Adipose tissue (tissue), 3 donors: ENCODE measurements at regions not wholly inside any gene's neighbourhood (a gene's known extent, or its start where the extent isn't known, plus 50 kb on each side); places are given as distances from the start of the nearest gene placed in this dataset.

Experiments used
- H3K27ac ChIP-seq: one replicate; pipeline ENCODE4 v1.5.1; 2013; ENCODE audit warnings: low read depth, low read length
- WGBS, 3 donors: extraction: QIAGEN DNeasy Blood & Tissue Kit; methylation state at CpG; one replicate each; pipeline ENCODE4 v1.1.7; 2013; 5-methylcytosine and 5-hydroxymethylcytosine counted together
- donor health status: healthy with polysubstance abuse.
- donor health status: Bipolar disorder and iron deficiency.
- donor health status: healthy.

DNA sequence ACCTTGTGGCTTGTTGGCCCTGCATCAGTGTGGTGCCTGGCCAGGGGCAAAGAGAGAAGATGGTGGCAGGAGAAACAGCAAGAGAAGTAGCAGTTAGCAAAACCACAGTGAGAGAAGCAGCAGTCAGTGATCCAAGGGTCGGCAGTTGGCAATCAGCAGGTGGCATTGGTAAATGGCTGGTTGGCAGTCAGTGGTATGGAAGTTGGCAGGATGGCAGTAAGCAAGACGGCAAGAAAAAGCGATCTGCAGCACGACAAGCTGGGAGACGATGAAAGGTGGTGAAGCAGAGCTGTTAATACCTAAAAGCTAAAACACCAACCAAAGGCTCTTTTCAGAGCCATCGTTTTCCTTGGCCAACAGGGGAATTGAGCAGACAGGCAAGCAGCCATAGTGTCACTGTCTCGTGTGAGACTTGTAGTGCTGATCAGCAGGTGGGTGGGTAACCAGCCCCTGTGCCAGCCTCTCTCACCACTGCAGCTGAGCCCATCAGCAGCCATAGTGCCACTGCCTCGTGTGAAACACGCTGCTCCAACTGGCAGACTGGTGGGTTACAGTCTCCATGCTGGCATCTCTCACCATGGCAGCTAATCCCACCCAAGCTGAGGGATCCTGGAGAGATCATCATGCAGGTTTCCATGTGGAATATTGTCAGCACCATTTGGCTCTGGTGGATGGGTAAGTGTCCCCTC, 2078.4 kb downstream of the PCDH7 start:
- 77 to 87% (median 82%) methylated on average over 9 of the region's 9 CpGs for WGBS, 3 donors
- H3K27ac ChIP-seq = no peak overlapping the region

DNA sequence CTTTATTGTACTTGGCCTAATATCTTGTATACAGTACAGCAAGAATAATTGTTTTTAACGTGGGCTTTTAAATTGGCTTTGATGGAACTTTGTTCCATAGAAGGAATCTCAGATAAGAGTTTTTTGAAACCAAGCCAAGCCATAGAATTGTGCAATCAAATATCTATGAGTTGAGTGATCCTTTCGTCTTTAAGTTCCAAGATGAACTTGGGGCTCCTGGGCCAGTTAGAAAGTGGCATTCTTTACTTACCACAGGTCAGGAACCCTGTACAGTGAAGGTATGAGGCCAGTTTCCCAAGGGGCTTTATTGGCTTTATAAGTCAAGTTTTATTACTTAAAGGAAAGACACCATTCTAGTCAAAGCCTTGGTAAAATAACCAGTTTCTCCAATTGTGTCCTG, 2104.2 kb downstream of the PCDH7 start:
- H3K27ac ChIP-seq = no peak overlapping the region
- WGBS, 3 donors = 19 to 36% (median 32%) methylated on average over 2 of the region's 2 CpGs

DNA sequence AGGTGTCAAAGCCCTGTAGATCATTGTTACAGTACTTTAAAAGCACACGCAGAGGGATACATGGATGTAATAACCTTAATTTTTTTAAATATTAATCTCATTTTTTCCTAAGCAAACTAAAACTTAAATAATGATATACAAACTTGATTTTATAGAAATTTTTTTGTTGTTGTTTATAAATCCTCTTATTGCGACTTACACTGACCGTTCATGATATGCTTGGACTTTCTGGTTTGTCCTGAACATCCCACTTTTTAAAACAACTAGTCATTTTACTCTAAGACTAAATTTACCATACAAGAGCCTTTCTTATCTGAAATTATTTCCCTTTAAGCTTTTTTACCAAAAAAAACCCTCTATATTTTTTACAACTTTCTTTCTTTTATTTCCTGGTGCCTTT, 2106.0 kb downstream of the PCDH7 start:
- H3K27ac ChIP-seq = no peak overlapping the region
- 82 to 94% (median 90%) methylated on average over 3 of the region's 3 CpGs for WGBS, 3 donors

DNA sequence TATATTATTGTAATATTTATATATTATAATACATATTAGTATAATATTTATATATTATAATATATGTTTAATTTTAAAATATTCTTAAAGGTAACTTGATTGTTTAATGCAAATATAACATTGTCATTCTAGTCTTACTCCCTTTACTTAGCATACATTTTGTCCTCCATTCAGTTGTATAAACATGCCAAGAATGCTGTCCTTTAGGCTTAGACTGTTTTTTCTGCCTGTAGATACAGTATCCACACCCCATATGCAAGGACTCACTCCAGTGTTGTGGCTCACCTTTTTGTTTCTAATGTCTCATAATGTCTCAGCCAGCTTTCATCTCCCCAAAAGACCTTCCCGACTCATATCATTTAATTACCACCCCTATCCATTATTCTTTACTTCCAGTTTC, 2110.0 kb downstream of the PCDH7 start:
- no peak overlapping the region for H3K27ac ChIP-seq
- WGBS, 3 donors = 82 to 96% (median 90%) methylated on average over 1 of the region's 1 CpG

DNA sequence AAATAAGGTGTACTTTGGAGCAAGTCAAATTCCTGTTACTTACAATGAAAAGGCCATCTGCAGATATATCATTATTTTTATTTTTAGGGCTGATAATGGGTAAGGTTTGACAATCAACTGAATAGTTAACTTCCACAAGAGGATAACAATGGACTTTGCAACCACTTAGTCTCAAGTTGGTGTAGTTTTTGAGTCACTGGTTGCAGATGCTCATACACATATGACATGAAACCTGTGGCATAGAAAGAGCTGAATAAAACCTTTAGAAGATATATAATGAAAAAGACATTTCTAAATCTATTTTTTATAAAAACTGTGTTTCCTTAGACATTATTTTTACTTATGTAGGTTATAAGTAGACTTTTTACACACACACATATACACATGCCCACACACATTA, 2110.9 kb downstream of the PCDH7 start:
- H3K27ac ChIP-seq = no peak overlapping the region

DNA sequence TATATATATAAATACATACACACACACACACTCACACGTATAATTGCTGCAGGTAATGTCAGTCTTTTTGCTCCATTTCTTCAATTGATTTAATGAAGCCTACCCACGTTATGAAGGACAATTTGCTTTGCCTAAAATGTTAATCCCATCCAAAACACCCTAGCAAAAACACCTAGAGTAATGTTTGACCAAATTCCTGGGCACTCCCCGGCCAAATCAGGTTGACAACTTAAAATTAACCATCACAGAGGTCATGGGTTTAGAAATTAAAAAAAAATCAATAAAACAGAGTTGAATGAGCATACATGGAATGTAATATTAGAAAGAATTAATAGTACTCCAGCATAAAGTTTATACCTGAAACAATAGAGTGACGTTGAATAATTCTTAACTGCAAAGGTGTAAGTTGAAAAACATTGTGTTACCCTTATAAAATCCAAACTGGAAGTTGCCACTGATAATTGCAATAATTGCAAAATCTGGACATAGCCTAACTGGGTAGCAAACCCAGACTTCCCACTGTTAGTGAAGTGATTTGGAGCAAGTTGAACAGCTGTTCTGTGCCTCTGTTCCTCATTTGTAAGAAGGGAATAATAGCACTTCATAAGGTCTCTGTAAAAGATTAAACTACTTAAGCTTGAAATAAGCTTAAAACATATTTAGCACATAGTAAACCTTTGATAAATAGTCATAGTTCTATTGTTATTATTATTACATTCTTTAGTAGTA, 2120.5 kb downstream of the PCDH7 start:
- no peak overlapping the region for H3K27ac ChIP-seq
- 48 to 81% (median 81%) methylated on average over 4 of the region's 4 CpGs for WGBS, 3 donors

DNA sequence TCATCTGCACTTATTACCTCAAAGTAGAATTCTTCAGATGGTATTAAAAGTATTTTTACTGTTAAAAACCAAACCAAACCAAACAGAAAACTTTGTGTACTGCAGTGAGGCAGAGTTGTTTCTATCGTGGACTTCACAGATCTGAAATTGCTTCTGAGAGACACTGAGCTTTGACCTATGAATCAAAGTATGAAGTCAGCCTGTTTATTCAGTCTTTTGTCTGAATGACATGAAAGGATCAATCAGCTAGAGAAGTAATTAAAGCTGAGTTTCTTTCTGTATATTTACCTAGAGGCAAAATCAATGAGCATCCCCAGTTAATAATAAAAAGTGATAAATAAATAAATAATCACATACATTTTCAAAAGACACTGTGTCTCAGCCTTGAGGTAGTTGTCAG, 2121.0 kb downstream of the PCDH7 start:
- 19 to 57% (median 54%) methylated on average over 1 of the region's 1 CpG for WGBS, 3 donors
- no peak overlapping the region for H3K27ac ChIP-seq

DNA sequence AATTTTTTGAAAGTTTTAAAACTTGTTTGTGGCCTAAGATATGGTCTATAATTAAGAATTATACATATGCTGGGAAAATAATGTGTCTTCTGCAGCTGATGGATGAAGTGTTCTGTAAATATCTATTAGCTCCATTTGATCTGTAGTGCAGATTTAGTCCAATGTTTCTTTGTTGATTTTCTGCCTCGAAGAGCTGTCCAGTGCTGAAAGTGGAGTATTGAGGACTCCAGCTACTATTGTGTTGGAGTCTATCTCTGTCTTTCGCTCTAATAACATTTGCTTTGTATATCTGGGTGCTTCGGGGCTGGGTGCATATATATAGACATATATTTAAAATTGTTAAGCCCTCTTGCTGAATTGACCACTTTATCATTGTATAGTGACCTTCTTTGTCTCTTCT, 2127.3 kb downstream of the PCDH7 start:
- WGBS, 3 donors = 60 to 72% (median 71%) methylated on average over 3 of the region's 3 CpGs
- no peak overlapping the region for H3K27ac ChIP-seq

DNA sequence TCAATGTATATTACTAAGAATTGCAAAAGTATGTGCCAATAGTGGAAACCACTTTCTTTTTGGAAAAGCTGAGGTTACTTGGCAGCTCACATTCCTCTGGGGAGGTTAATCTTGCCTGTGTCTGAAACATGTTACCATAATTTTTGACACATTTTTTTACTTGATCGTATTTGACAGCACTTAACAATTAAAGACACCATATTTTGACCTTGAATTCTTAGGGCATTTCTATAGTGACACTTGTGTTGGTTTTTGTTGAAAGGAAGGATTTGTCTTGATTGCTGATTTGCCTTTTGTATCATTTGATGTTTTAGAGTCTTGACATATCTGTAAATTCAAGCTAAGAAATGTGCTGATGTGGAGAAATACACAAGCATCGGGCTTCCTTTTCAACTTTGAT, 2135.5 kb downstream of the PCDH7 start:
- no peak overlapping the region for H3K27ac ChIP-seq
- WGBS, 3 donors = 64 to 71% (median 68%) methylated on average over 2 of the region's 2 CpGs

DNA sequence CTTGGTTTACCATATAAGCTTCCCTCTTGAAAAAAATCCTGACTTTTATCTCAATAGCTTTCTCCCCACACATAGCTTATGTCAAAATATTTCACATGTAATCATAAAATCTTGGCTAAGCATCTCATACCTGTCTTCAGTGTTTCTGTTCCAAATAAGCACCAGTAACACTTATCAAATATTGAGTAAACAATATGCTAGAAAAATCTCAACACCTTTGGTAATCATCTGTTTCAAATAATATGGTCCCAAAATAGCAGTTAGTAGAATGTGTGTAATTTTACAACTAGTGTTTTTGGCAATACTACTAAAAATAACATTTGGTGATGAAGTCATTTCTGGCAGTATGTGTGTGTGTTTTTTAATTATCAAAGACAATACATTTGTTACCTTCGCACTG, 2138.2 kb downstream of the PCDH7 start:
- 73 to 96% (median 88%) methylated on average over 1 of the region's 1 CpG for WGBS, 3 donors
- no peak overlapping the region for H3K27ac ChIP-seq

DNA sequence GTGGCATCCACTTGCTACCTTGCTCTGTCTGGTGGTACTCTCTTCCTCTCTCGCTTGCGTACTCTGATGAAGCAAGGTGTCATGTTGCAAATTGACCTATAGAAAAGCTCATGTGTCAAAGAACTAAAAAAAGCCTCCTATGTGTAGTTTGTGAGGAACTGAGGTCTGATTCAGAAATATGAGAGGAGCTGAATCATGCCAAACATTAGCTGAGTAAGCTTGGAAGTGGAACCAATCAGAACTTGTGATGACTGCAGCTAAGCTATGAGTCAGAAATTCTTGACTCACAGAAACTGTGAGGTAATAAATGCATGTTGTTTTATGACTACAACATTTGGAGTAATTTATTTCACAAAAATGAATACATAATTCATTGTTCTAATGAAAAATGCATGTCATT, 2138.8 kb downstream of the PCDH7 start:
- WGBS, 3 donors = 83 to 91% (median 86%) methylated on average over 2 of the region's 2 CpGs
- H3K27ac ChIP-seq = no peak overlapping the region

DNA sequence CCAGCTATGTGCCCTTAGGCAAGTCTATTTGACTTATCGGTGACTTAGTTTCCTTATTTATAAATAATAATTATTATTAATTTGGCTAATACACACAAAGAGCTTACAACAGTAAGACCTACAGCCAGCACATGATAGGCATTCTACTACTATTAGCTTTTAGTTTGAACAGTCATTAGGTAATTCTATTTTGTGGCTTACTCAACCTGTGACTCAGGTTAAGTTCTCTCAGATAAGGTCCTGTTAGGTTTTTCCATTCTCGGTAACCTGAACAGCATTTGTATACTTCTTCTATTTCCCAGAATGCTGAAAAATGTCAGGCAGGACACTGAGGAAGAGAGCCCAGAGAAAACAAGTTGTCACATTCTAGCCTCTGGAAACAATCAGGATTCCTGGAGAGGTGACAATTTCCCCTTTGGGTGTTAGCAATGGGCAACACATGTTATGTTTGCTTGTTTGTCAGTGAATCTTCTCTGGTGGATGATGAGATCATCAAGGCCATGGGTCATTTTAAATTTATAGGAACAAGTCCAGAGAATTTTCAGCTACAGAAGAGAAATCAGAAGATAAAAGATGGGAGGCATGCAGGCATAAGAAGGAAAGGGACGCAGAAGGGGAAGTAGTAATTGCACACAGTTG, 2144.7 kb downstream of the PCDH7 start:
- WGBS, 3 donors = 69 to 75% (median 73%) methylated on average over 3 of the region's 3 CpGs
- no peak overlapping the region for H3K27ac ChIP-seq

DNA sequence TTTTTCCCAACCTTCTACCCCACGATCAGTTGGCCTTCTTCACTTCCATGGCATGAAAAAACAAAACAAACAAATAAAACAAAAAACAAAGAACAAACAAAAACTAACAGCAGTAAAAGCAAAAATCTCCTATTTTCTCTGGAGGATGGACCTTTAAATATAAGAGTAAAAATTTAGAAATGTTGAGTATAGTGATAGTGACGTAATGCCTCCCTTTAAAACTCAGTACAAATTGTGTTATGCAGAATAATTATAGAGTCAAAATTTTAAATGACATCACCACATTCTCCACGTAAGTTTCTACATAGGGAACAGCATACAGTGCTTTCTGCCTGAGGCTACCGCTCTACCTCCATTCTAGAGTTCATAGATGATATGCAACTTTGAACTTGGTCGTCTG, 2156.4 kb downstream of the PCDH7 start:
- WGBS, 3 donors = 74 to 86% (median 82%) methylated on average over 5 of the region's 5 CpGs
- no peak overlapping the region for H3K27ac ChIP-seq

DNA sequence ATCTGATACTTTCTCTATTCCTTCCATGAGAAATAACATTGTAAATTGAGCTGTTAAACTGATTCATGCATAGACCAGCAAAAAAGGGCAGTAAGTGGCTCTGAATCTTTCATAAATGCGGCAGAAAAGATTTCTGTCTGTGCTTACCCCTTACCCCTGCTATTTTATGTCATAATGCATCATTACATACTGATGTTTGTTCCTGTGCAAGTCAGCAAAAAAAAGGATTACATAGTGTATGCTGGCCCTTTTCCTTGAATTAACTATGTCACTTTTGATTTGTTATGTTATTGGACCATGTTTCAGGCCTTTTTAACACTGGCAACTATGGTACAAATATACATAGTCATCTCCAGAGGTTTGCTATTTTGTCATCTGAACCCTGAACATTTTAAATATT, 2159.7 kb downstream of the PCDH7 start:
- 73 to 88% (median 87%) methylated on average over 1 of the region's 1 CpG for WGBS, 3 donors

DNA sequence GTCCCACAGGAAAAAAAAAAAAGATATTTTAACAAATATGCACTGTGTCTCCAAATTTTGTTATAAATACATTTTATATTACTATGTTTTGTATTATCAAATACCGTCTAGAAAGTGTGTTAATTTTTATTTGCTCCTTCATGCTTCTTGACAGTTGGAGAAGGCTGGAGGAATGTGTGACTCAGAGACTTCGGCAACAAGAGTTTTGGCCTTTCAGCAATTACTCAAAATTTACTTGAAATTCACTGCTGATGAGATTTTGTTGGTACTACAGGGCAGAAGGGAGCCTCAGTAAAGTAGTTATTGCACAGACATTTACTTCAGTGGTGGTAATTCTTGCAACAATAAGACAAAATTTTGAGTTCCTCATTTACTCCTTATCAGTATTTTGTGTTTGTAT, 2164.0 kb downstream of the PCDH7 start:
- WGBS, 3 donors = 51 to 53% (median 51%) methylated on average over 2 of the region's 2 CpGs

More for the DNA sequence above, 2159.7 kb downstream of the PCDH7 start:
- H3K27ac ChIP-seq = no peak overlapping the region

DNA sequence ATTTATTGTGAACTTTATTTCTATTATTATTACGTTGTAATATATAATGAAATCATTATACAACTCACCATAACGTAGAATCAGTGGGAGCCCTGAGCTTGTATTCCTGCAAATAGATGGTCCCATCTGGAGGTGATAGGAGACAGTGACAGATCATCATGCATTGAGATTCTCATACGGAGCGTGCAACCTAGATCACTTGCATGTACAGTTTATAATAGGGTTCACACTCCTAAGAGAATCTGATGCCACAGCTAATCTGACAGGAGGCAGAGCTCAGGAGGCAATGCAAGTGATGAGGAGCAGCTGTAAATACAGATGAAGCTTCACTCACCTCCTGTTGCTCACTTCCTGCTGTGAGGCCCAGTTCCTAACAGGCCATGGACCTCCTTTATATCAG, 2170.2 kb downstream of the PCDH7 start:
- WGBS, 3 donors = 78 to 86% (median 80%) methylated on average over 4 of the region's 4 CpGs
- no peak overlapping the region for H3K27ac ChIP-seq

More for the DNA sequence above, 2164.0 kb downstream of the PCDH7 start:
- H3K27ac ChIP-seq = no peak overlapping the region

DNA sequence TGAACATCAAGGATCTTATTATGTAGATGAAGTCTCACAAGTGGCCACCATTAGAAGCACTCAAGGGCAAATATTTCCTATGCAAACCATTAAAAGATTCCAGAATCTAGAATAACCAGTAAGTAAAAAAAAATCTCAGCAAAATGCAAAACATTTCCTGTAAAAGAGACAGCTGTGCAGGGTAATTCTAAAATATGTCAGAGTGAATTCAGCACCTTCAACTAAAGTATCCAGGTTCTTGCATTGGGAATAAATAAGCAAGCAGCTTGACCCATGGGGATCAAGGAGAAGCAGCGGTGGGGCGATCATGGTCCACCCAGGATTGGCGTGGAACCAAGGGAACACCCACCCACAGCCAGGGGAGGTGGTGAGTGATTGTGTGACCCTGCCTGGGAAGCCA, 2188.9 kb downstream of the PCDH7 start:
- WGBS, 3 donors = 76 to 89% (median 89%) methylated on average over 3 of the region's 3 CpGs
- no peak overlapping the region for H3K27ac ChIP-seq

DNA sequence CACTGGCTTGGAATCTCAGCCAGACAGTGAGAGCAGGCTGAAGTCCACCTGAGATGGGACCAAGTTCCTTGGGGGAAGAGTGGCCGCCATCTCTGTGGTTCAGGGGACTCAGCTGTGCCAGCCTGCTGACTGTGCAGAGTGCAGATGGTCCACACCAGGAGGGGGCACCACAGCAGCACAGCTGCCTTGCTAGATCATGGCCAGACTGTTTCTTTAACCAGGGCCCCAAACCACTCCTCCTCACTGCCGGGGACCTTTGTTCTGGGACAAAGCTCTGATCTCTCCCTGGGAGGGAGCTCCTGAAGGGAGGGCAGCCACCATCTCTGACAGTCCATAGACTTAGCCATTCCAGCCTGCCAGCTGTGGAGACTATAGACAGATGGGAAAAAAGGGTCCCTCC, 2189.6 kb downstream of the PCDH7 start:
- no peak overlapping the region for H3K27ac ChIP-seq
- WGBS, 3 donors = 82 to 94% (median 89%) methylated on average over 2 of the region's 2 CpGs

DNA sequence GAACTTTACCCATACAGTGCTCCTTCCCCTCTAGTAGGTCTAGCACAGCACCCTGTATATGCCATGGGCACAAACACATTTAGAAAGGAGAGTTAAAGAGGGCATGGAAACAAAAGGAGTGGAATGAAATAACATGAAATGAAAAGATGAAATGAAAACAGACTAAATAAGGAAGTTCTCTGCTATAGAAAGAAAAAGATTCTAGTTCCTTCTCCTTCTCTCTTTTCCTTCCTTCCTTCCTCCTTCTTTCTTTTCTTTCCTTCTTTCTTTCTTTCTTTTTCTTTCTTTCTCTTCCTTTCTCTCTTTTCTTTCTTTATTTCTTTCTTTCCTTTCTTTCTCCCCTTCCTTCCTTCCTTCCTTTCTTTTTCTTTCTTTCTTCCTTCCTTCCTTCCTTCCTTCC, 2197.4 kb downstream of the PCDH7 start:
- no peak overlapping the region for H3K27ac ChIP-seq
